NCI-H2029 treated with DMSO at 0.1 percent for 48 hours (cell line): ENCODE measurements at regions not wholly inside any gene's neighbourhood (a gene's known extent, or its start where the extent isn't known, plus 50 kb on each side); places are given as distances from the start of the nearest gene placed in this dataset.
"Not testable (repeated sequence)": the region's sequence is repeated elsewhere in the genome, so short reads cannot be mapped to it uniquely, and the experiment has no call there.

Experiments
- DNase-seq: peaks from one replicate; lab custom pipeline; 2025; lab: John Stamatoyannopoulos, UW

DNA sequence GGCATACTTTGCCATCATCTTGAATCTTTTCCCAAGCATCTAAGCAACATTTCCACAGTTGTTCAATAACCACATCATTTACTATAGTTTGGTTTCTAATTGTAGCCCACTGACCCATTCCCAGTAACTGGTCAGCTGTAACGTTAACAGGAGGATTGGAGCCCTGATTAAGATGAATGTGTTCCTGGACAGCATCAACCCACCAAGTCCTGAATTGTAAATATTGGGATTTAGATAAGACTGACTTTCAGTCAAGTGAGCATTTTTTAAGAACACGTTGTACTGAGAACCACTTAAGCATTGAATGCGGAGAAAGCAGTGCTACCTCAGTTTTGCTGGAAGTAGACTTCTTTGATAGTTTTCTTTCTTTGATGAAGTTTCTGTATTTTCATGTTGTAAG lies 53.3 kb upstream of the ARL4D start:
- not testable (repeated sequence) for DNase-seq

- no peak for DNase-seq
These were observed 54.1 kb upstream of the ARL4D start for GRCh38 chr17:43344685-43345084.

DNA sequence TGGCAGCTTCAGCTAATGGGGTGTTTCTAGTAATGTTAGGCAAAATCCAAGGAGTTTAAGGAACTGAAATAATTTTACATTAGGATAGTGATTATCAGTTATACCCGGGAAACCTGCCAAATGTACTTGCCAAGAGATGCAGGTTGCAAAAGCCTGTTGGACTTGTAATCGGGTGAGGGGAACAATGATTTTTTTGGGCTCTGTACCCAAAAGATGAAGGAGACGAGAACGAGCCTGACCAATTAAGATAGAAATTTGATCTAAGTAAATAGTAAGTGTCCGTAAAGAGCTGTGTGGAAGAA lies 56.3 kb upstream of the ARL4D start:
- DNase-seq: no peak

- no peak for DNase-seq
These were observed 56.8 kb upstream of the ARL4D start for GRCh38 chr17:43341715-43342588.

- peak; percentile 43 for DNase-seq
These were observed 59.8 kb upstream of the ARL4D start for GRCh38 chr17:43338886-43339516.

DNA sequence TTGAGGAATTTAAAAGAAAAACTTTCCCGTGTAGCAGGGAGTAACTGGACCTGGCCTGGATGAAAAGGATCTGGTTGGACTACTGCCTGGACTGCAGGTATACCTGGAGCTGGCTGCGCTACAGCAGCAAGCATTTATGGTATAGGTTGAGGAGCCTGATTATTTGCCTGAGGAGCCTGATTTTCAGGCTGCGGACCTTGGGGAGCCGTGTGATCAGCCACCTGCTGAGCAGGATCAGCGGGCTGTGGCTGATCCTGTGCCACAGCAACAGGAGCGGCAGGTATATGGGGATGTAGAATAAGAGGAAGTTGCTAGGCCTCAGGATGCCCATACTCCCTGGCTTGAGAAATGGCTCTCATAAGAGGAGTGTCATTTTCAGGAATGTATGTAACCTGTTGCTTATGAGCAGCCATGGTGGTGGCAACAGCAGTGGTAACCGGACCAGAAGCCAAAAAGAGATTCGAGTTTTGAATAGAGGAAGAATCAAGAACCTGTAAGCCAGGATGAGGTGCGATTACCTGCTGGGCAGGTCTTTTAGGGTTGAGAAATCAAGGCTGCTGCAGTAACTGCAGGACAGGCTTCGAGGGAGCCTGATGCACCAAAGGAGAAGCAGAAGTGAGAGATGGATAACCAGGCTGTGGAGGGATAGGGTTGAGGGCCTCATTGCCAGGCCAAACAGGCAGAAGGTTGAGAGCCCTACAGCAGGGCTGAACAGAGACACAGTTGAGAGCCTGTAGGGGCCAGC lies 60.9 kb upstream of the ARL4D start:
- DNase-seq: no peak

DNA sequence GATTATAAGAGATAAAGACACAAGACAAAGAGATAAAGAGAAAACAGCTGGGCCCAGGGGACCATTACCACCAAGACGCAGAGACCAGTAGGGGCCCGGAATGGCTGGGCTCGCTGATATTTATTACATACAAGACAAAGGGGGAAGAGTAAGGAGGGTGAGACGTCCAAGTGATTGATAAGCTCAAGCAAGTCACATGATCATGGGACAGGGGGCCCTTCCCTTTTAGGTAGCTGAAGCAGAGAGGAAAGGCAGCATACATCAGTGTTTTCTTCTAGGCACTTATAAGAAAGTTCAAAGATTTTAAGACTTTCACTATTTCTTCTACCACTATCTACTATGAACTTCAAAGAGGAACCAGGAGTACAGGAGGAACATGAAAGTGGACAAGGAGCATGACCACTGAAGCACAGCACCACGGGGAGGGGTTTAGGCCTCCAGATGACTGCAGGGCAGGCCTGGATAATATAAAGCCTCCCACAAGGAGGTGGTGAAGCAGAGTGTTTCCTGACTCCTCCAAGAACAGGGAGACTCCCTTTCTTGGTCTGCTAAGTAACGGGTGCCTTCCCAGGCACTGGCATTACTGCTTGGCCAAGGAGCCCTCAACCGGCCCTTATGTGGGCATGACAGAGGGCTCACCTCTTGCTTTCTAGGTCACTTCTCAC lies 63.9 kb upstream of the ARL4D start:
- no peak for DNase-seq

GRCh38 chr17:43333433-43333943 lies 65.3 kb upstream of the ARL4D start:
- DNase-seq: no peak

- no peak for DNase-seq
These were observed 66.6 kb upstream of the ARL4D start for GRCh38 chr17:43332230-43332629.

DNA sequence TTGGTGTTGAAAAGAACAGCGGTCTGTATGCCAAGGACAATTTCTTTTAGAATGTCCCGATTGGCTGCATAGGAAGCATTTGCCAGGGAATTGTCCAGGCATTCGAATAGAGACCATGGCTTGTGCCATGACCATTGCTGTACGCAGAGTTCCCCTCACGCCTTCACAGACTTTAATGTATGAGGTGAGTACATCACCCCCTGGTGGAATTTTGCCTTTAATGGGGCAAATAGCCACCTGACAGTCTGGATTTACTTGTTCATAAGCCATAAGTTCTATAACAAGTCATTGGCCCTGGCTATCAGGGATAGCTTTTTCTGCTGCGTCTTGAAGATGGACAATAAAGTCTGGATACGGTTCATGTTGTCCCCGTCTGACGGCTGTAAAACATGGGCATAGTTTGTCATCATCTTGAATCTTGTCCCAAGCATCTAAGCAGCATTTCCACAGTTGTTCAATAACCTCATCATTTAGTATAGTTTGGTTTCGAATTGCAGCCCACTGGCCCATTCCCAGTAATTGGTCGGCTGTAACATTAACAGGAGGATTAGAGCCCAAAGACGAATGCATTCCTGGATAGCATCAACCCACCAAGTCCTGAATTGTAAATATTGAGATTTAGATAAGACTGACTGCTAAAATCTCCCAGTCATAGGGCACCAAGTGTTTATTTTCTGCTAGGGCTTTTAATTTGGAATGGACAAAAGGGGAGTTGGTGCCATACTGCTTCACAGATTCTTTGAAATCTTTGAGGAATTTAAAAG lies 67.7 kb upstream of the ARL4D start:
- DNase-seq: no peak

- DNase-seq: no peak
These were observed 69.6 kb upstream of the ARL4D start for GRCh38 chr17:43329183-43329582.

DNA sequence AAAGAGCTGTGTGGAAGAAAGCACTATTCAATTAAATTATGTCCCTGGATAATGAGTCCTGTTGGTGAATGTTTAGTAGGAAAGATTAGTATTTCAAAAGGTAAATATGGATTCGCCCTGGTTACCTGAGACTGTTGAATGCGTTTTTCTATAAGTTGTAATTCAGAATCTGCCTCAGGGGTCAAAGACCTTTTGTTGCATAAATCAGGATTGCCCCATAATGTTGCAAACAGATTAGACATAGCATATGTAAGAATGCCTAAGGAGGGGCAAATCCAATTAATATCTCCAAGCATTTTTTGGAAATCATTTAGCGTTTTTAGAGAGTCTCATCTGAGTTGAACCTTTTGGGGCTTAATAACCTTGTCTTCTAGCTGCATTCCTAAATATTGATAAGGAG lies 70.1 kb upstream of the ARL4D start:
- no peak for DNase-seq

- no peak for DNase-seq
These were observed 70.9 kb upstream of the ARL4D start for GRCh38 chr17:43327834-43328420.

- DNase-seq: no peak
These were observed 71.4 kb upstream of the ARL4D start for GRCh38 chr17:43327421-43327820.

DNA sequence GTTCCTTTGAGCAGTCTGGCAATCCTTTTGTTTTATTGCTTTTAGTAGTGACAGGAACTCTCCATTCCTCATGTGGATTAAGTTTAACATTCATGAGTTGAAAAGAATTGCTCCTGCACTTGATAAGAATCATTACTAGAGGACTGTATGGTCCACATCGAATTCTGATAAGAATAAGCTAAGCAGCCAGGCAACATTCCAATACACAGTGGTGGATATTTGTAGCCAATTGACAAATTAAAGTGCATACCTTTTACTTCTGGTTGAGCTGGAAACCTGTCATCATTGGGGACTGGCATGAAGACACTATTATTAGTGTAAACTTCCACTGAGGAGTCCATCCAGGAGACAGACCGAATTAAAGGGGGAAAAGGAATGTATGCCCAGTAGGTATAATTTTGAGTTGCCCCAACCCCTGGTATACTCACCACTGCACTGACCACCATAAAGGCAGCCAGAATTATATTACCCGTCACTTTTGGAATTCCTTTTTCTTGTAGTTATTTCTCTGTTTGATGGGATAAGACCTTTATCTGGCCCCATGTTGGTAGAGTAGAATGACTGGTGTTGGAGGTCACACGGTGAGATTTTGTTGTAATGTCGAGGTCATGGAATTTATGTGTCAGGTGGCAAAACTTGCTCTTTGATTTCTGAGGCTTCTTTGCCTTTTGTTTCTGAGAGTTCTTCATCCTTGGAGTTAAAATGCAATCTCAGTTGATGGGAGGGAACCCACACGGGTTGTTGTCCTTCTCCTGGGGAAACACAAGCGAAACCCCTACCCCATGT lies 72.1 kb upstream of the ARL4D start:
- no peak for DNase-seq

DNA sequence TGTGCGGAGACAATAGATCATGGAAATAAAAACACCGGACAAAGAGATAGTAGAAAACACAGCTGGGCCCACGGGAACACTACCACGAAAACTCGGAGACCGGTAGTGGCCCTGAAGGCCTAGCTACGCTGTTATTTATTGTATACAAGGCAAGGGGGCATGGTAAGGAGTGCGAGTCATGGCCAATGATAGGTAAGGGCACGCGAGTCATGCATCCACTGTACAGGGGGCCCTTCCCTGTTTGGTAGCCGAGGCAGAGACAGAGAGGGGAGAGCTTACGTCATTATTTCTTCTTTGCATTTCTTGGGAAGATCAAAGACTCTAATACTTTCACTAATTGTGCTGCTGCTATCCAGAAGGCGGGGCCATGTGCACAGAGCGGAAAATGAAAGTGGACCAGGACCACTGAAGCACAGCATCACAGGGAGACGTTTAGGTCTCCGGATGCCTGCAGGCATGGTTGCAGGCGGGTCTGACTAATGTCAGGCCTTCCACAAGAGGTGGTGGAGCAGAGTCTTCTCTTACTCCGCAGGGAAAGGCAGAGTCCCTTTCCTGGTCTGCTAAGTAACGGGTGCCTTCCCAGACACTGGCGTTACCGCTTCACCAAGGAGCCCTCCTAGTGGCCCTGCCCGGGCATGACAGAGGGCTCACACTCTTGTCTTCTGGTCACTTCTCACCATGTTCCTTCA lies 74.4 kb upstream of the ARL4D start:
- DNase-seq: no peak

- DNase-seq: no peak
These were observed 79.3 kb upstream of the ARL4D start for GRCh38 chr17:43319293-43320124.

- DNase-seq: no peak
These were observed 82.2 kb upstream of the ARL4D start for GRCh38 chr17:43316522-43317142.
